ENCODE measurements at regions not wholly inside any gene's neighbourhood (a gene's known extent, or its start where the extent isn't known, plus 50 kb on each side); places are given as distances from the start of the nearest gene placed in this dataset.

- H3K4me3 ChIP-seq (ENCODE audit: low read length) = no peak overlapping the region
- Mint-ChIP-seq H3K27me3 (peaks cover 16% of the 10 kb centered on the region), H3K36me3 (ENCODE audit: low read depth) (no peaks in the 10 kb centered on the region), H3K4me1 (ENCODE audit: low read depth) (no peaks in the 10 kb centered on the region), H3K4me3 (no peak overlapping the region), H3K9me3 (no peaks in the 10 kb centered on the region), H3K27ac (no peak overlapping the region)
- ATAC-seq (ENCODE audit: poor library complexity) (no peak), DNase-seq (peak in 1 of 14 experiments; percentile 3)
- no peaks in the 10 kb centered on the region for H3K36me3 ChIP-seq (ENCODE audit: insufficient read depth, low read length)
- H3K27ac ChIP-seq (ENCODE audit: low read depth in 1 of 2, low read length in 2 of 2) = no peak overlapping the region
- H3K27me3 ChIP-seq (ENCODE audit: control insufficient read depth in 1 of 2, insufficient read depth in 2 of 2, low read length in 2 of 2) = no peaks in the 10 kb centered on the region
- no peaks in the 10 kb centered on the region for H3K4me1 ChIP-seq (ENCODE audit: insufficient read depth, low read length)
- intact Hi-C loops (cut with DNase I, micrococcal nuclease) = no loop called here
- TF ChIP-seq CTCF (IDR thresholded peaks at IDR 0.05) = no peak
- ChIA-PET POLR2A (no interaction called here), CTCF (no interaction called here)
- H3K9me3 ChIP-seq (ENCODE audit: control insufficient read depth in 1 of 2, insufficient read depth in 1 of 2, low read length in 2 of 2) = no peaks in the 10 kb centered on the region
Observed at GRCh38 chr6:169157197-169158148, 96.2 kb downstream of the THBS2 start.

- CTCF ChIA-PET = no interaction called here
- no peak for DNase-seq
Observed at GRCh38 chr6:169156793-169157147, 96.9 kb downstream of the THBS2 start.

DNA sequence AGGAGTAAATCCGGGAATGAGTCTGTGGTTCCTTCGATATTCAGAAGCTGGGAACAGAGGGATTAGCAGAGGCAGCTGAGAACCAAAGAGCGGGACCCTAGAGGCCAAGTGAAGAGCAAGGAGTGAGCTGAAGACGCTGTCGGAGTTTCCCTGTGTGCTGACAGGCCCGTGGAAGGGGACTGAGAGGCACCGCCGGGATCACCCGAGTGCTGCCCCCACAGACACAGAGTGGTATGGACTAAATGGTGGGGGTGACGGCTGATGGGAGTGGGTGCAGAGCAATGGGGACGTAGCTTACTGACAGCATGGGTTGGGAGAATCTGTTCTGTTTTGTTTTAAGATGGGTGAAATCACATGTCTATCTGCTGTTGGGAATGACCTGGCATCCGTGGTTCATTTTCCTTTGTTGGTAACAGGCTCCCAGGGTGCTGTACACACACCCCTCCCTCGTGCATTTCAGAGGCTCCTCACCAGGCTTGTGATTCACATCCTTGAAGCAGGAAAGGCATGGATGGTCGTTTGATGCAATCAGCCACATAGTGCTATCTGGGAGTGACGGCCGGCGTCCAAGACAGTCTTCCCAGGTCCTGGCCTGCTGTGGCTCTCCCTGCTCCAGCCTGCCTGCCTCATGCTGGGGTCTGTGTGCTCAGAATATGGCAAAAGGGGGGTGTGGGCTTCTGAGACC lies 97.4 kb downstream of the THBS2 start:
- intact Hi-C loops (cut with DNase I, micrococcal nuclease) = no loop called here
- no peak overlapping the region for H3K4me3 Mint-ChIP-seq
- peak in 1 of 14 experiments; percentile 2 for DNase-seq
- Histone ChIP-seq H3K27me3 (ENCODE audit: control insufficient read depth in 1 of 2, insufficient read depth in 2 of 2, low read length in 2 of 2) (no peaks in the 10 kb centered on the region), H3K4me1 (ENCODE audit: insufficient read depth, low read length) (no peaks in the 10 kb centered on the region), H3K36me3 (ENCODE audit: insufficient read depth, low read length) (no peaks in the 10 kb centered on the region), H3K27ac (ENCODE audit: low read depth in 1 of 2, low read length in 2 of 2) (no peak overlapping the region), H3K4me3 (ENCODE audit: low read length) (no peak overlapping the region), H3K9me3 (ENCODE audit: control insufficient read depth in 1 of 2, insufficient read depth in 1 of 2, low read length in 2 of 2) (no peaks in the 10 kb centered on the region)
- H3K27me3 Mint-ChIP-seq = peaks cover 16% of the 10 kb centered on the region
- ChIA-PET CTCF (no interaction called here), POLR2A (no interaction called here)
- H3K27ac Mint-ChIP-seq = no peak overlapping the region
- no peaks in the 10 kb centered on the region for H3K36me3 Mint-ChIP-seq (ENCODE audit: low read depth)
- ATAC-seq (ENCODE audit: poor library complexity) = no peak
- no peaks in the 10 kb centered on the region for H3K4me1 Mint-ChIP-seq (ENCODE audit: low read depth)
- peaks cover 2% of the 10 kb centered on the region for H3K9me3 Mint-ChIP-seq
- TF ChIP-seq CTCF (IDR thresholded peaks at IDR 0.05) = no peak

More at GRCh38 chr6:169156793-169157147, 96.9 kb downstream of the THBS2 start:
- POLR2A ChIA-PET = no interaction called here
- TF ChIP-seq CTCF (IDR thresholded peaks at IDR 0.05) = no peak
- no peak overlapping the region for H3K4me3 ChIP-seq (ENCODE audit: low read length)
- H3K27me3 ChIP-seq (ENCODE audit: control insufficient read depth in 1 of 2, insufficient read depth in 2 of 2, low read length in 2 of 2) = no peaks in the 10 kb centered on the region
- Mint-ChIP-seq H3K9me3 (no peaks in the 10 kb centered on the region), H3K27me3 (peaks cover 16% of the 10 kb centered on the region), H3K36me3 (ENCODE audit: low read depth) (no peaks in the 10 kb centered on the region), H3K27ac (no peak overlapping the region), H3K4me1 (ENCODE audit: low read depth) (no peaks in the 10 kb centered on the region), H3K4me3 (no peak overlapping the region)
- H3K9me3 ChIP-seq (ENCODE audit: control insufficient read depth in 1 of 2, insufficient read depth in 1 of 2, low read length in 2 of 2) = no peaks in the 10 kb centered on the region
- H3K36me3 ChIP-seq (ENCODE audit: insufficient read depth, low read length) = no peaks in the 10 kb centered on the region
- no peak overlapping the region for H3K27ac ChIP-seq (ENCODE audit: low read depth in 1 of 2, low read length in 2 of 2)
- no peak for ATAC-seq (ENCODE audit: poor library complexity)
- intact Hi-C loops (cut with DNase I, micrococcal nuclease) = no loop called here
- no peaks in the 10 kb centered on the region for H3K4me1 ChIP-seq (ENCODE audit: insufficient read depth, low read length)
